H1 (cell line): ENCODE measurements at regions not wholly inside any gene's neighbourhood (a gene's known extent, or its start where the extent isn't known, plus 50 kb on each side); places are given as distances from the start of the nearest gene placed in this dataset.
"Not testable (repeated sequence)": the region's sequence is repeated elsewhere in the genome, so short reads cannot be mapped to it uniquely, and the experiment has no call there.

Experiments used
- CTCF ChIA-PET: fragments of 300-600 bp; sonication (Branson Sonifier 250); formaldehyde crosslinking; loops from one replicate; lab custom pipeline; 2021; ENCODE audit not compliant: partially characterized antibody; lab: Charles Lee
- POLR2A ChIA-PET: fragments of 300-600 bp; sonication (Branson Sonifier 250); formaldehyde crosslinking; loops from one replicate; lab custom pipeline; 2021; ENCODE audit warnings: inconsistent platforms; ENCODE audit not compliant: partially characterized antibody; lab: Charles Lee
- DNase-seq, 2 experiments: peaks; one replicate each; pipeline versions ENCODE4 v3.0.0 to v3.0.0-alpha.2; 2010 to 2022; ENCODE audit warnings: low spot score in 2 of 2, low read depth in 1 of 2, mixed read lengths in 1 of 2
- FAIRE-seq: peaks from 2 replicates; lab custom pipeline; 2011; peaks lifted over from hg19 to GRCh38; lab: Jason Lieb, UNC
- H2AFZ ChIP-seq: 2 replicates; pipeline ENCODE4 v1.8.1; 2012; ENCODE audit warnings: low read length, inconsistent platforms
- H2AK5ac ChIP-seq: 2 replicates; pipeline ENCODE4 v1.6.1; 2013; ENCODE audit warnings: low read depth, low read length
- H2BK120ac ChIP-seq: replicated peaks from 2 replicates; pipeline ENCODE3; 2013; ENCODE audit warnings: low read depth, low read length, inconsistent platforms
- H2BK12ac ChIP-seq: 2 replicates; pipeline ENCODE4 v1.6.1; 2013; ENCODE audit warnings: low read depth, low read length
- H2BK15ac ChIP-seq: 2 replicates; pipeline ENCODE4 v1.6.1; 2013; ENCODE audit warnings: low read length
- H2BK20ac ChIP-seq: 2 replicates; pipeline ENCODE4 v1.6.1; 2013; ENCODE audit warnings: low read length
- H2BK5ac ChIP-seq: 2 replicates; pipeline ENCODE4 v1.6.1; 2013; ENCODE audit warnings: low read depth, low read length
- H3K14ac ChIP-seq: 2 replicates; pipeline ENCODE4 v1.6.1; 2013; ENCODE audit warnings: inconsistent platforms; ENCODE audit not compliant: insufficient read length
- H3K18ac ChIP-seq: 2 replicates; pipeline ENCODE4 v1.6.1; 2013; ENCODE audit warnings: low read length; ENCODE audit errors: extremely low read depth
- H3K23ac ChIP-seq: 2 replicates; pipeline ENCODE4 v1.6.1; 2013; ENCODE audit warnings: inconsistent platforms; ENCODE audit not compliant: insufficient read length
- H3K23me2 ChIP-seq: 2 replicates; pipeline ENCODE4 v1.6.1; 2013; ENCODE audit warnings: low read depth, low read length
- H3K27ac ChIP-seq: 2 replicates; pipeline ENCODE4 v1.6.1; 2011; ENCODE audit warnings: low read depth, low read length, inconsistent platforms
- H3K27me3 ChIP-seq, 4 experiments: replicated peaks in 1 of 4; 1 replicate in 1 of 4; 2 replicates in 3 of 4; pipeline versions ENCODE4 v1.6.1 to v1.8.1; 2011 to 2013; ENCODE audit warnings: low read length in 3 of 4, mild to moderate bottlenecking in 3 of 4, inconsistent platforms in 2 of 4, mixed read lengths in 2 of 4, moderate library complexity in 1 of 4; ENCODE audit not compliant: control insufficient read depth in 3 of 4, insufficient read depth in 3 of 4; ENCODE audit errors: extremely low read depth in 1 of 4
- H3K36me3 ChIP-seq, 4 experiments: 2 replicates each; pipeline versions ENCODE4 v1.6.1 to v1.8.1; 2011 to 2013; ENCODE audit warnings: mild to moderate bottlenecking in 4 of 4, low read length in 3 of 4, moderate library complexity in 2 of 4, control low read depth in 1 of 4, inconsistent platforms in 1 of 4; ENCODE audit not compliant: insufficient read depth in 4 of 4, control insufficient read depth in 2 of 4
- H3K4ac ChIP-seq: replicated peaks from 2 replicates; pipeline ENCODE3; 2013; ENCODE audit warnings: low read length, low read depth, mixed read lengths, inconsistent platforms; ENCODE audit not compliant: insufficient read length
- H3K4me1 ChIP-seq, 4 experiments: replicated peaks in 1 of 4; 1 replicate in 1 of 4; 2 replicates in 3 of 4; pipeline versions ENCODE4 v1.6.1 to v1.8.1; 2011 to 2013; ENCODE audit warnings: low read length in 3 of 4, inconsistent platforms in 2 of 4, mixed read lengths in 1 of 4; ENCODE audit not compliant: insufficient read depth in 4 of 4, control insufficient read depth in 3 of 4
- H3K4me2 ChIP-seq, 2 experiments: 2 replicates each; pipeline versions ENCODE4 v1.6.1 to v1.8.1; 2011 to 2013; ENCODE audit warnings: low read depth in 2 of 2, low read length in 2 of 2, control low read depth in 1 of 2, inconsistent platforms in 1 of 2, mild to moderate bottlenecking in 1 of 2; ENCODE audit not compliant: insufficient read depth in 1 of 2
- H3K4me3 ChIP-seq, 4 experiments: fragments of 200-600, 300-600 bp in 1 of 4; sonication (generic), shearing (Covaris generic), sonication (Bioruptor Twin) in 1 of 4; 2 replicates each; pipeline versions ENCODE4 v1.5.1 to v1.8.1; 2011 to 2016; ENCODE audit warnings: low read length in 4 of 4, low read depth in 3 of 4, control low read depth in 2 of 4, inconsistent platforms in 2 of 4, mild to moderate bottlenecking in 2 of 4, mixed read lengths in 1 of 4, moderate library complexity in 1 of 4; ENCODE audit not compliant: insufficient read depth in 2 of 4; ENCODE audit errors: extremely low read depth in 1 of 4
- H3K56ac ChIP-seq: replicated peaks from 2 replicates; pipeline ENCODE3; 2013; ENCODE audit warnings: low read depth, mild to moderate bottlenecking, mixed read lengths, low read length, inconsistent platforms; ENCODE audit not compliant: insufficient read length
- H3K79me1 ChIP-seq: 2 replicates; pipeline ENCODE4 v1.6.1; 2013; ENCODE audit warnings: low read depth, low read length, control low read depth
- H3K79me2 ChIP-seq, 2 experiments: 2 replicates each; pipeline versions ENCODE4 v1.6.1 to v1.8.1; 2012 to 2013; ENCODE audit warnings: low read length in 2 of 2, mild to moderate bottlenecking in 2 of 2, inconsistent platforms in 1 of 2; ENCODE audit not compliant: insufficient read depth in 2 of 2, control insufficient read depth in 1 of 2
- H3K9ac ChIP-seq, 4 experiments: replicated peaks in 1 of 4; 1 replicate in 1 of 4; 2 replicates in 3 of 4; pipeline versions ENCODE4 v1.6.1 to v1.8.1; 2011 to 2013; ENCODE audit warnings: low read depth in 3 of 4, low read length in 3 of 4, control low read depth in 2 of 4, mild to moderate bottlenecking in 2 of 4, moderate library complexity in 2 of 4, inconsistent platforms in 1 of 4; ENCODE audit errors: extremely low read depth in 1 of 4
- H3K9me3 ChIP-seq, 2 experiments: 2 replicates each; pipeline versions ENCODE4 v1.6.1 to v1.8.1; 2012 to 2013; ENCODE audit warnings: mild to moderate bottlenecking in 2 of 2, moderate library complexity in 2 of 2, control low read depth in 1 of 2, inconsistent platforms in 1 of 2, low read depth in 1 of 2, low read length in 1 of 2, mixed read lengths in 1 of 2; ENCODE audit not compliant: insufficient read depth in 2 of 2
- H4K20me1 ChIP-seq, 2 experiments: replicated peaks in 1 of 2; 2 replicates each; pipeline versions ENCODE3 to v1.8.1; 2011 to 2013; ENCODE audit warnings: inconsistent platforms in 2 of 2, low read length in 2 of 2, mild to moderate bottlenecking in 1 of 2; ENCODE audit not compliant: insufficient read depth in 2 of 2, control insufficient read depth in 1 of 2
- H4K5ac ChIP-seq: 2 replicates; pipeline ENCODE4 v1.6.1; 2013; ENCODE audit warnings: low read length, low read depth, mixed read lengths, inconsistent platforms; ENCODE audit not compliant: insufficient read length
- H4K8ac ChIP-seq: 2 replicates; pipeline ENCODE4 v1.8.0; 2013; ENCODE audit warnings: mild to moderate bottlenecking, moderate library complexity, low read length, inconsistent platforms; ENCODE audit not compliant: insufficient read depth; ENCODE audit errors: extremely low read depth
- H4K91ac ChIP-seq: replicated peaks from 2 replicates; pipeline ENCODE3; 2013; ENCODE audit warnings: low read length, mixed read lengths, inconsistent platforms; ENCODE audit not compliant: insufficient read length
- BCL11A ChIP-seq, 2 experiments: IDR thresholded peaks; one replicate each; pipeline ENCODE4 v1.6.1; 2011; ENCODE audit warnings: low read depth in 2 of 2, low read length in 2 of 2, mild to moderate bottlenecking in 2 of 2
- KDM5A ChIP-seq: fragments of 200-600 bp; IDR thresholded peaks from 2 replicates; pipeline ENCODE4 v1.7.1; 2012; ENCODE audit warnings: mild to moderate bottlenecking, low read length, inconsistent platforms, mixed read lengths
- WGBS, 2 experiments: shearing (Covaris generic) in 1 of 2; methylation state at CpG; one replicate each; pipeline versions ENCODE4 v1.1.6 to v1.1.7; 2013 to 2015; ENCODE audit warnings: low lambda C conversion rate in 2 of 2, mixed read lengths in 2 of 2, inconsistent platforms in 1 of 2, low coverage in 1 of 2, missing lambda C conversion rate in 1 of 2; ENCODE audit not compliant: insufficient replicate concordance in 2 of 2, insufficient coverage in 1 of 2, insufficient read length in 1 of 2; ENCODE audit errors: extremely low coverage in 1 of 2, missing lambda C conversion rate in 1 of 2; 5-methylcytosine and 5-hydroxymethylcytosine counted together

DNA sequence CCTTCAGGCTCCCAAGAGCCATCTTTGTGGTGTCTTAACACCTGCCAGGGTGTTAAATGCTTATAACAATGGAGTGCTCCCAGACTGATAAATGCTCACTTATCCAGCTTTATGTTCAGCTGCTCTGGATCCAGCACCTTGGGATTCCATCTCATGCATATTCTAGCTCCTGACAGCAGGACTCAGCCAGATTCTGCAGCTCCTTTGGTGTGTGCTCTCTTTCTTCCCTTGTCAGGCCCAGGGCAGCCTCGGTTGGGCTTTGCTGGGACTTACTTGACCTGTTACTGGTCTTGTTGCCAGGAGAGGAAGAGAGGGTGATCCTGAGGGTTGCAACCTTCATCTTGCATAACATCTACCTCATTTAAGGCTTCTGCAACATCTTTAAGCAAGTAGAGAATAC is 59.4 kb upstream of the CCNY start:
- Histone ChIP-seq H3K27ac (no peak overlapping the region), H2BK5ac (no peak overlapping the region), H3K36me3 (no peaks in the 10 kb centered on the region), H2BK12ac (no peak overlapping the region), H4K8ac (no peak overlapping the region), H3K9me3 (no peaks in the 10 kb centered on the region; a peak in 1 of 4 replicates), H3K14ac (no peak overlapping the region), H2BK120ac (no peak overlapping the region), H4K20me1 (no peaks in the 10 kb centered on the region), H3K79me2 (no peaks in the 10 kb centered on the region), H2BK15ac (no peak overlapping the region), H4K5ac (no peak overlapping the region), H3K23ac (no peak overlapping the region), H2BK20ac (no peak overlapping the region), H3K4ac (no peak overlapping the region), H2AK5ac (no peak overlapping the region), H3K9ac (no peak overlapping the region), H2AFZ (no peak overlapping the region), H3K56ac (no peak overlapping the region), H3K4me3 (no peak overlapping the region), H3K79me1 (no peaks in the 10 kb centered on the region; the same call in 1 of the 2 replicates), H3K18ac (no peak overlapping the region), H3K23me2 (peaks cover 2% of the 10 kb centered on the region; the same call in 1 of the 2 replicates), H4K91ac (no peak overlapping the region), H3K4me1 (no peaks in the 10 kb centered on the region), H3K27me3 (no peaks in the 10 kb centered on the region), H3K4me2 (no peak overlapping the region)
- no peak for DNase-seq
- no peak for FAIRE-seq
- ChIA-PET POLR2A (no interaction called here), CTCF (interaction anchor here (0.7 to 1.4 kb wide), 2 partner anchors 81 to 288 kb away, joined by 3 read pairs; no protein-coding TSS in a partner anchor)
- TF ChIP-seq KDM5A (no peak), BCL11A (IDR thresholded peaks at IDR 0.05; ENCODE audit: low read depth in 2 of 2, low read length in 2 of 2) (no peak)
- 77% methylated on average over 1 of the region's 1 CpG; no CpG with 5 or more reads in 1 of the 2 experiments for WGBS, 2 experiments

DNA sequence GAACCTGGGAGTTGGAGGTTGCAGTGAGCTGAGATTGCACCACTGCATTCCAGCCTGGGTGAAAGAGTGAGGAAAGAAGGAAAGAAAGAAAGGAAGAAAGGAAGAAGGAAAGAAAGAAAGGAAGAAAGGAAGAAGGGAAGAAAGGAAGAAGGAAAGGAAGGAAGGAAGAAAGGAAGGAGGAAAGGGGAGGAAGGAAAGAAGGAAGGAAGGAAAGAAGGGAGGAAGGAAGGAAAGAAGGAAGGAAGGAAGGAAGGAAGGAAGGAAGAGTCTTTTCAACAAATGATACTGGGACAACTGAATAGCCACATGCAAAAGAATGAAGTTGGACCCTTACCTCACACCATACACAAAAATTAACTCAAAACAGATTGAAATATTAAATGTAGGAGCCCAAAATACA is 56.1 kb upstream of the CCNY start:
- POLR2A ChIA-PET, H3K4ac ChIP-seq, H3K27me3 ChIP-seq, H3K79me1 ChIP-seq, DNase-seq, H2BK20ac ChIP-seq, H3K9ac ChIP-seq, H3K4me2 ChIP-seq, H3K23ac ChIP-seq, H3K18ac ChIP-seq, FAIRE-seq, H3K4me3 ChIP-seq, CTCF ChIA-PET, H3K4me1 ChIP-seq, H4K20me1 ChIP-seq, H3K79me2 ChIP-seq, H3K23me2 ChIP-seq, H4K5ac ChIP-seq, H3K14ac ChIP-seq, H2BK15ac ChIP-seq, H2BK120ac ChIP-seq, H2BK5ac ChIP-seq, H3K56ac ChIP-seq, H4K91ac ChIP-seq, H3K27ac ChIP-seq, H3K36me3 ChIP-seq, H2AFZ ChIP-seq, H2AK5ac ChIP-seq, H3K9me3 ChIP-seq, H4K8ac ChIP-seq, H2BK12ac ChIP-seq: not testable (repeated sequence)
